SH-SY5Y (cell line): ENCODE measurements at regions not wholly inside any gene's neighbourhood (a gene's known extent, or its start where the extent isn't known, plus 50 kb on each side); places are given as distances from the start of the nearest gene placed in this dataset.

ENCODE experiments used
- GATA2 ChIP-seq: IDR thresholded peaks from 2 replicates; pipeline ENCODE4 v1.6.1; 2011; ENCODE audit warnings: mild to moderate bottlenecking, low read depth, low read length
- GATA3 ChIP-seq: IDR thresholded peaks from 2 replicates; pipeline ENCODE4 v1.6.1; 2011; ENCODE audit warnings: low read depth, mild to moderate bottlenecking, low read length, moderate library complexity

DNA sequence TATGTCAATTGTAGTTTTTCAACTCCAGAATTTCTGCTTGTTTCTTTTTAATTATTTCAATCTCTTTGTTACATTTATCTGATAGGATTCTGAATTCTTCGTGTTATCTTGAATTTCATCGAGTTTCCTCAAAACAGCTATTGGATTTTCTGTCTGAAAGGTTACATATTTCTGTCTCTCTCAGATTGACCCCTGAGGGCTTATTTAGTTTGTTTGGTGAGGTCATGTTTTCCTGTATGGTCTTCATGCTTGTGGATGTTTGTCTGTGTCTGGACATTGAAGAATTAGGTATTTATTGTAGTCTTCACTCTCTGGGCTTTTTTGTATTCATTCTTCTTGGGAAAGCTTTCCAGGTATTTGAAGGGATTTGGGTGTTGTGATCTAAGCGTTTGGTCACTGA lies 85.6 kb downstream of the SNAPC1 start:
- TF ChIP-seq GATA2 (no peak), GATA3 (no peak)

DNA sequence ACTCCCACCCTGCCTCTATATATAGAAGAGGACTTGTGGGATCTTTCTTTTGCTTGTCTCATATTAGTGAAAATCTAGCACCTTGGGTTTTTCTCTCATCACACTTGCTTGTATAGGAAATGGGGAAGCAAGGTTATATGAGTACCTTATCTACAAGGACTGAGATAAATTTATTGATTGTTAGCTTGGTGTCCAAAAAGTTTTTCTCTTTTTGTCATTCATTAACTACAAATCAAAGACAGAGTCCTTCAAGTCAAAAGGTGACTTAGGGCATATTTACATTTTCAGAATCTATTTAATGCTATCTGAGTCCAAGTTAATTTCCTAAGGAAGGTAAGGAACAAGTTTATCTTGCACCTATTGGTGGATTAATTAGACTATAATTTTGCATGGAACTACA lies 92.7 kb downstream of the SNAPC1 start:
- TF ChIP-seq GATA2: no peak
- TF ChIP-seq GATA3: no peak

DNA sequence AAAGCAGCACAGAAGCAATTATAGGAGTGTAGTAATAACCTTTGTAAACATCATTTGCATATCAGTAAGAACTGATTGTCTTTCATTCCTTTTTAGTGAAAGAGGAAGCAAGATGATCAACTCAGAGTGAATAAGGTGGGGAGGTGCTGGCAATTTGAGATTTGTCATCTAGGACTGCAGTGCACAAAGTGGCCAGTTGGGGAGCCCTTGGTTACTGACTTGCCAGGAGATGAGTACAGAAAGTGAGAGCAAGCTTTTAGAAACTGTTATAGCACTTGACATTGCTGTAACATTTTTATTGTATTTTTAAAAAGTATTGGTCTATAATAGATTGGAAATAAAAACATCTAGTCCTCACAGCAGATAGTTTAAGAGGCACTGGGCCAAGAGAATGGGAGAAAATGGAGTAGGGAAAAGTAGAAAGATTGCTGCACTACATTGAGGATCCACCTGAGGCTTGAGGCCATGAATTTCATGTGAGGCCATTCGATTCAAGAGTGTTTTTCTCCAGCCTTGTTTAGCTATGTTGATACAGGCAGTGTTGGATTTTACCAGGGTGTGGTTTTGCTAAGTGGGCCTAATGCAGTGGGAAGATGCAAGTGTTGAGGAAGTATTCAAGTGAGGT lies 98.2 kb downstream of the SNAPC1 start:
- TF ChIP-seq GATA3: no peak
- no peak for TF ChIP-seq GATA2

DNA sequence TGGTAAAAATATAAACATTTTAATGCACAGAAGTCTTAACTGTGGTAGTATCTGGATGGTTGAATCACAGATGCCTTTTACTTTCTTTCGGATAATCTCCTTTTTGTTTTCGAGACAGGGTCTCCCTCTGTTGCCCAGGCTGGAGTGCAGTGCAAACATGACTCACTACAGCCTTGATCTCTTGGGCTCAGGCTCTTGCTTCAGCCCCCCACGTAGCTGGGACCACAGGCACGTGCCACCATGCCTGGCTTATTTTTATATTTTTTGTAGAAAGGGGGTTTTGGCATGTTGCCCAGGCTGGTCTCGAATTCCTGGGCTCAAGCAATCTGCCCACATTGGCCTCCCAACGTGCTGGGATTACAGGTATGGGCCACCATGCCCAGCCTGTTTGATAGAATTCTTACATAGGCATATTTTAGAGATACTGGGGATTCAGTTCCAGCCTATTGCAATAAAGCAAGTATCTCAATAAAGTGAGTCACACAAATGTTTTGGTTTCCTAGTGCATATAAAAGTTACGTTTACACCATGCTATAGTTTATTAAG lies 99.2 kb downstream of the SNAPC1 start:
- no peak for TF ChIP-seq GATA2
- TF ChIP-seq GATA3: no peak

DNA sequence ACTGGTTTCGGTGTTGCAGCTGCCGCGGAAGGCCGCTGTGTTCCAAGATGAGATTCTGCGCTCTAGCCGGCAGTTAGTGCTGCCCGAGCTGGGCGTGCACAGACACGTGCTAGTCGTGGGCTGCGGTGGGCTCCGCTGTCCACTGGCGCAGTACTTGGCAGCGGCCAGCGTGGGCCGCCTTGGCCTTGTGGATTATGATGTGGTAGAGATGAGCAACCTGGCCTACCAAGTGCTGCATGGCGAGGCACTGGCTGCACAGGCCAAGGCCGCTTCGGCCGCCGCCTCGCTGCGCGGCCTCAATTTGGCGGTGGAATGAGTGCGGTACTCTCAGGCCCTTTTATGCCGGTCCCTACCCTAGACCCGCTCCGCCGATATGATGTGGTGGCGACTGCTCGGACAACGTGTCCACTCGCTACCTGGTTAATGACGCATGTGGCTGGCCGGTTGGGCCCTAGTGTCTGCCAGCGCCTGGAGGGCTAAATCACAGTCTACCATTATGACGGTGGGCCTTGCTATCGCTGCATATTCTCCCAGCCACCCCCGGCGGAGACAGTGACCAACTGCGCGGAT lies 102.2 kb downstream of the SNAPC1 start:
- no peak for TF ChIP-seq GATA3

DNA sequence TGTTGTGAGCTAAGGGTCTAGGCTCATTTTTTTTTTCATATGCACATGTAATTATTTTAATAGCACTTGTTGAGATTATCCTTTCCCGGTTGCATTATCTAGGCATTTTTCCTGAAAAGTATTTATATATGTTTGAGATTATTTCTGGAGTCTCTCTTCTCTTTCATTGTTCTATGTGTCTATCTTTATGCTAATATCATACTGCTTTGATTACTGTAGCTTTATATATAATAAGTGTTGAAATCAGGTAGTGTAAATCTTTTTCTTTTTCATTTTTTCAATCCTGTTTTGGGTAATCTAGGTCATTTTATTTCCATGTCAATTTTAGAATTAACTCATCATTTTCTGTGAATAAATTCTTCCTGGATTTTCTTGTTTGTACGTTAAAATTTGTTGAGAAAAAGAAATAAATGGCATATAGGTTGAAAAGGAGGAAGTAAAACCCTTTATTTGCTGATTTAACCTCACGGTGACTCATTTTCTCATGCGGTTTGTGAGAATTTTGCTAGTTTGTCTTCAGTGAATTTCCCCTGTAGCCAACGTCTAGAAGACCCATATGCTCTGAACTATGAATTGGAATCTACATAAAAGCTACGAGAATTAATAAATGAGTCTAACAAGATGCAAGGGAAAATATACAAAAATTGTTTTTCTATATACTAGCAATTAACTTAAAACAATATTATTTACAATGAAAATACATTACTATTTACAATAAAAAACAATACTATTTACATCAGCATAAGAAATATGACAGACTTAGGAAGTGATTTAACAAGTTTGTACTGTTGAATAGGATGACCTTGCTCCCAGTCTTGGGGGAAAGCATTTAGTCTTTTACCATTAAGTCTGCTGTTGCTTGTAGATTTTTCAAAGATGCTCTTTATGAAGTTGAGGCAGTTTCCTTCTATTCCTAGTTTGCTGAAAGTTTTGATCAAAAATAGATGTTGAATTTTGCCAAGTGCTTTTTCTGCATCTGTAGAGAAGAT lies 105.0 kb downstream of the SNAPC1 start:
- TF ChIP-seq GATA3: no peak
- TF ChIP-seq GATA2: no peak

DNA sequence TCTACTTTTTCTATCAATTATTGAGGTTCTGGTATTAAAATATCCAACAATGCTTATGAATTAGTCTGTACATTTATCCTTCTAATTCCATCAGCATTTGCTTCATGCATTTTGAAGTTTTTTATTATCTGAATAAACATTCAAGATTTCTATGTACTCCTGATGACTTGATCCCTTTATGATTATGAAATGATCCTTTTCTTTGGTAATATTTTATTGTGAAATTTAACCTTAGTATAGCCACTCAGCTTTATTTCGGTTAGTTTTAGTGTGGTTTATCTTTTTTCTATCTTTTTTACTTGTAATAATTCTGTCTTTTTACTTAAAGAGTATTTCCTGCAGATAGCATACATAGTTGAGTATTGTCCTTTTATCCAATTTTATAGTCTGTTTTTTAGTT lies 106.6 kb downstream of the SNAPC1 start:
- no peak for TF ChIP-seq GATA2
- TF ChIP-seq GATA3: no peak

DNA sequence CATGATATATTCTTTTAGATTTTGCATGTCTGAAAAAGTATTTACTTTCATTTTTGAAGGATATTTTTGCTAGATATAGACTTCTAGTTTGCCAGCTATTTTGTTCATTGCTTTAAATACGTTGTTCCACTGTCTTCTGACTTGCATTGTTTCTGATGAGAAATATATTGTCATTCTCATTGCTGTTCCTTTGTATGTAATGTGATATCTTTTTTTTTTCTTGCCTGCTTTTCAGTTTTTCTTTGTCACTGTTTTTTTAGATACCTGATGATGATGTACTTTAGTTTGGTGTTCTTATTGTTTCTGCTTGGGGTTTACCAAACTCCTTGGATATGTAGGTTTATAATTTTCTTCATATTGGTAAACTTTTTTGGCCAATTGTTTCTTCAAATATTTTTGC lies 107.9 kb downstream of the SNAPC1 start:
- TF ChIP-seq GATA3: no peak
- no peak for TF ChIP-seq GATA2

DNA sequence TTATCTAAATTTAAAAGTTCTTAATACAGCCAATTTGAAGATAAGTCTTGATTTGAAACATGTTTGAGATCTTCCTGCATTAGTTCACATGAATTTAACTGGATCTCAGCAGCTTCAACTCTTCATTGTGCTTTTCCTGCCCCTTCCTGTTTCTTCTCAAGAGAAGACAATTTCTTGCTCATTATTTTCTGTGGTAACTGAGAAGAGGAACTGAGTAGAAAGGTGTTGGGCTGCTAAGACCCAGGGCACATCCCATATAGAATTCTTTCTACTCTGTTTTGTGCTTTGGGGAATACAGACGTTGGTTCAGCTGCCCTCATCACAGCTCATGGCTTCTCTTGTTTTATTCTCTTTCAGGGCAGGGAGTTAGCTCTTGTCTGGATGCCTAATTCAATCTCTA lies 110.2 kb downstream of the SNAPC1 start:
- no peak for TF ChIP-seq GATA2
- no peak for TF ChIP-seq GATA3

DNA sequence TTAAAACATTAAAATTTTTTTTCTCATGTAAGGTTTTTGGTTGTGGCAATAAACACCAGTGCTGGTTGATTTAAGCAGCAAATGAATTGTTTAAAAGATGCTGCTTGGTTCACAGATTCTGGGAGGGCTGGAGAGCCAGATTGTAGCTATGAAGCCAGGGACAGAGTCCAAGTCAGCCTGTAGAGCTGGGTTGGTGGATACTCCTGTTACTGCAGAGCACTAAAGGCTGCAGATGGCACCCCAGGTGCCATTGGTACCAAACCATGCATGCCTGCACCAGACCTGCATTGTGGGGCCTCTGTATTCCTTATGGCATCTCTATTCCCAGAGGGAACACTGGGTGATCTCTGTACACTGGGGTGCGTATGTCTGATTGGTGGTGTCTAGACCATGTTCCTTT lies 113.3 kb downstream of the SNAPC1 start:
- TF ChIP-seq GATA3: no peak
- TF ChIP-seq GATA2: no peak

DNA sequence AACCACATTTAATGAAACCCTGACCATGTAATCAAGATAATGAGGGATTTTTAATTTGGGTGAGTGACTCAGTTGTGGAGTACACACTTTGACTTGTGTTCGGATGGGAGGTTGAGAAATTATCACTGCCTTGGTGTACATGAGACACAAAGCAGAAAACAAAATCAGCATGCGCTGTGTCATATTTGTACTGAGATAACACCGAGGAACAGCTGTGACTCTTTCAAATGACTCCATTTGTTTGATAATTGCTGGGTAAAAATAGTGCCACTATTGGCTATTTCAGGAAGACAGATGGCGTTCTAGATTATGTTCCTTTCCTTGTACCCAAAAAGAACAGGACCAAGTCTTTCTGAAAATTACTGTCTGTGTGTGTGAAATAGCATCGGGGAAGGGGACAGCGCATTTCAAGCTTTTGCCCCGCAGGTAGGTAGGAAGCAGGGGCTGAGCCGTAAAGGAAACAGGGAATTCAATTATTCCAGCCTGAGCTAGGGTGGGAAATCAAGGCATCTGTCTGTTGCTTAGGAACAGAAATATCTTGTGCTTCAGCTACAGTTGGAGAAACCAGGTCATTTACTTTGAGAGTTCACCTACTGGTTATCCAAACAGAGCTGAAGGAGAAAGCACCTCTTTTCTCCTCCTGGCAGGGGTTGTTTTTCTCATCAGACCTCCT lies 114.3 kb downstream of the SNAPC1 start:
- TF ChIP-seq GATA2 (peak; percentile 54), GATA3 (peak; percentile 46)

DNA sequence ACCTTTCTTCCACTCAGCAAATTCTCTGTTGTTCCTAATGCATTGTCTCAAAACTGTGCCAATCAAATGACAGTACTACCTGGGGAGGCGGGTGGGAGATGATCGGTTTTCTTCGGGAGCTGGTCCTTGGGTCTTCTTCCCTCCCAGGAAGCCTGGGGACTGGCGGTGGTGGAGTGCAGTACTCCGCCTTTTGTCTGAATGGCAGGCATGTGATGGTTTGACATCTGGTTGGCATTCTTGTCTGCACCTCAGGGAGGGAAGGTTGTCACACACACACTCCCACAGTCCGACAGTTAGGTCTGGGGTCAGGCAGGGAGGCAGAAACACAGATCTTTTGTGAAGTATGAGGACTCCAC lies 114.8 kb downstream of the SNAPC1 start:
- TF ChIP-seq GATA3 (no peak), GATA2 (no peak)

DNA sequence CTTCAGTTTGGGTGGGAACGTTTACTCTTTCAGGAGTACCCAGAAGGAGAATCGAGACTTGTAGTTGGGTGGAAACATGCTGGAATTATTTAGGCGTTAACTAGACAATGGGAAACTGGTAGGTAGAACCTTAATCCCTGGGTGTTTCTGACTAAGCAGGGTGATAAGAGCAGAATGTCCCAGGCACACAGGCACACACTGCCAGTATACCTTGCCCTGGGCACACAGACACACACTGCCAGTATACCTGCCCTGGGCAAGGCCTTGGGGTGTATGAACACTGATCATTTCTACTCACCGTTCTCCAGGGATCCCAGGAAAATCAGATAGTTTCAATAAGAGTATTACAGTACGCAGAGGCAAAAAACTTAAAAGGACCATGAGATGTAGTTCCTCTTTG lies 115.5 kb downstream of the SNAPC1 start:
- no peak for TF ChIP-seq GATA3
- TF ChIP-seq GATA2: no peak

DNA sequence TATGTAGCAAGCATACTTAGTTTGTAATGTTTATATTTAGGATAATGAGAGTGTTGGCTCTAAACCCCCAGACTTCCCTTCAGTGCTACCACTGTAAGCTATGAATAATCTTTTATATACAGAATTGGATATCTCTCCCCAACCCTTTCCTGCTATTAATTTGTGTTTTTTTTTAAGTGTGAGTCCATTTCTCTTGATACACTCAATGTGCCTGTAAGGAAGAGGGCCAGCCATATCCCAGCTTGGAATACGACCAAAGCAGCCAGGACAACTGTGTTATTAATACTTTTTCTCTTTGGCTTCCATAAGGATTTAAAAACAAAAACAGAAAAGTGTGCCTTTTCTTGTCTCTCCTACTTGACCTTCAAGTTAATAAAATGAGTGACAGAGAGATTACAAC lies 116.7 kb downstream of the SNAPC1 start:
- TF ChIP-seq GATA2: no peak
- no peak for TF ChIP-seq GATA3
